ENCODE measurements at regions not wholly inside any gene's neighbourhood (a gene's known extent, or its start where the extent isn't known, plus 50 kb on each side); places are given as distances from the start of the nearest gene placed in this dataset.
"Not testable (repeated sequence)": the region's sequence is repeated elsewhere in the genome, so short reads cannot be mapped to it uniquely, and the experiment has no call there.

- no peak for TF ChIP-seq CTCF (IDR thresholded peaks at IDR 0.05; ENCODE audit: extremely low read depth, insufficient read depth, missing control alignments)
- DNase-seq (ENCODE audit: low spot score), result no peak
- in situ Hi-C loops (cut with MboI; ENCODE audit: low pct_unique_long_range_greater_than_20kb, low sequenced_read_pairs, unreplicated experiment), result no loop called here
Observed at GRCh38 chr14:48331421-48331820, 656.0 kb upstream of the MDGA2 start.

- in situ Hi-C loops (cut with MboI; ENCODE audit: low pct_unique_long_range_greater_than_20kb, low sequenced_read_pairs, unreplicated experiment), result no loop called here
- TF ChIP-seq CTCF (IDR thresholded peaks at IDR 0.05; ENCODE audit: extremely low read depth, insufficient read depth, missing control alignments), result no peak
- no peak for DNase-seq (ENCODE audit: low spot score)
Observed at GRCh38 chr14:48325486-48325885, 650.1 kb upstream of the MDGA2 start.

DNA sequence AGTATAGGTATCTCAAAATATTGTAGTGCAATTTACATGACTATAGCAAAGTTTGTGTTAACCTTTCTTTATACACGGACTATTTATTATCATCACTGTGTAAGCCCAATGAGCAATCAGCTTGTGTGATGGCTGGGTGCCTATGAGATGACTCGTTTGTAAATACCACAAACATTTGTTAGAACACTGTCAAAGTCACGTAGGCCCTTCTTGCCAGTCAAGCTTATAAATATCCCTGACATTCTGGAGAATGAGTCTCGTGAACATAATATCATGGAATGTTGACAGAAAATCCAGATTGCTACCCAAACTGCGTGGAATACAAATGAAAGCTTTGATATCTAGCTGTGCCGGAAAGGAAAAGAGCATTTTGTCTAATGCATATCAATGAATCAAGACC is 648.3 kb upstream of the MDGA2 start:
- DNase-seq (ENCODE audit: low spot score), result no peak
- in situ Hi-C loops (cut with MboI; ENCODE audit: low pct_unique_long_range_greater_than_20kb, low sequenced_read_pairs, unreplicated experiment), result no loop called here
- no peak for TF ChIP-seq CTCF (IDR thresholded peaks at IDR 0.05; ENCODE audit: extremely low read depth, insufficient read depth, missing control alignments)

DNA sequence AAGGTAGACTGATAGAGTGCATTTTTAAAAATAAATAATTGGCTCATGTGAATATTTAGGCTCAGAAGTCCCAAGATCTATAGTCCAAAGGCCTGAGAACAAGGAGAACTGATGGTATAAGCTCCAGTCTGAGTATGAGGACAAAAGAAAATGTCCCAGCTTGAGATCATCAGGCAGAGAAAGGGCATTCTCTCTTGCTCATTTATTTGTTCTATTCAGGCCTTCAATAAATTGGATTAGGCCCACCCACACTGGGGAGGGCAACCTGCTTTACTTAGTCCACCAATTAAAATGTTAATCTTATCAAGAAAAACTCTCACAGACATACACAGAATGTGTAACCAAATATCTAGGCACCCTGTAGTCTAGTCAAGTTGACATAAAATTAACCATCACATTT is 644.4 kb upstream of the MDGA2 start:
- no peak for TF ChIP-seq CTCF (IDR thresholded peaks at IDR 0.05; ENCODE audit: extremely low read depth, insufficient read depth, missing control alignments)
- no peak for DNase-seq (ENCODE audit: low spot score)
- in situ Hi-C loops (cut with MboI; ENCODE audit: low pct_unique_long_range_greater_than_20kb, low sequenced_read_pairs, unreplicated experiment), result no loop called here

DNA sequence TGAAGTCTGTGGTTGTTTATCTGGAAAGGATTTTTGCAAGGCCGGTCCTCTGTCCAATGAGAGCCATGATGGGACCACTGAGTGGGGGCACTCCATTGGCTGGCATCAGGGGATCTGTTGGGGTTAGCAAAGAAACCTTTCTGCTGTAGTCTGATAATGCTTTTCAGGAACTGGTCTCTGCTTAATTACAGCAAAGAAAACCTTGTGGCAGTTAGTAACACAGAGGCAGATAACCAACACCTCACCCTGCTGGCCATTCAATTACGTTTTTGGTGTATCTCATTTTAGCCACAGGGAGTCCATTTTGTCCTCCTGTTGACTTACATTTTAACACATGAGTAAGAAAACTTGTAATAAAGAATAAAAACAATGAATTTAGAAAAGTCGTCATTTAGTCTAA is 629.3 kb upstream of the MDGA2 start:
- in situ Hi-C loops (cut with MboI; ENCODE audit: low pct_unique_long_range_greater_than_20kb, low sequenced_read_pairs, unreplicated experiment), result no loop called here
- DNase-seq (ENCODE audit: low spot score), result no peak
- no peak for TF ChIP-seq CTCF (IDR thresholded peaks at IDR 0.05; ENCODE audit: extremely low read depth, insufficient read depth, missing control alignments)

DNA sequence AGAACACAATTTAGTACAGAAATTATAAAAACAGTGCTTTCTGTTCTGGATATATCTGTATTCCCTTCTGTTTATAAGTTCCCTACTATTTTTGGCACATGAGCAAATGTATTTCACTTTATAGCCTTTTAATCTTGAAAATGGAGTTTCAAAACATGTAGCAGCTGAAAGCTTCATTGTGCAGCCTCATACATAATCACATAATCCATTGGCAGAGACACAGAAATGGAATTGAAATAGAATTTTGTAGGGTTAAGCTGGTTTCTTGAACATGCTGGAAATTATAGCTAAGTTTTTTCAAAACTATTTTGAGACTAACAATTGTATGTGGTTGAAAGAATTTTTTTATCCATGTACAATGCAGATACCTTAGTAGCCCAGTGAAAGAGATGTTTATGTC is 614.3 kb upstream of the MDGA2 start:
- DNase-seq (ENCODE audit: low spot score), result no peak
- in situ Hi-C loops (cut with MboI; ENCODE audit: low pct_unique_long_range_greater_than_20kb, low sequenced_read_pairs, unreplicated experiment), result no loop called here
- TF ChIP-seq CTCF (IDR thresholded peaks at IDR 0.05; ENCODE audit: extremely low read depth, insufficient read depth, missing control alignments), result no peak

- DNase-seq (ENCODE audit: low spot score); in situ Hi-C loops (cut with MboI; ENCODE audit: low pct_unique_long_range_greater_than_20kb, low sequenced_read_pairs, unreplicated experiment): not testable (repeated sequence)
Observed at GRCh38 chr14:48285217-48285616, 609.8 kb upstream of the MDGA2 start.
